GM10266 (cell line): ENCODE measurements at regions not wholly inside any gene's neighbourhood (a gene's known extent, or its start where the extent isn't known, plus 50 kb on each side); places are given as distances from the start of the nearest gene placed in this dataset.

Experiments
- DNase-seq: peaks from one replicate; pipeline ENCODE4 v3.0.0; 2012; ENCODE audit errors: extremely low spot score
- TF ChIP-seq, protein P1 (sequence below): IDR thresholded peaks from 2 replicates; pipeline ENCODE4 v1.5.1; 2012; ENCODE audit warnings: mild to moderate bottlenecking, low read depth; ENCODE audit not compliant: control insufficient read depth, insufficient read depth; ENCODE audit errors: missing control alignments

DNA sequence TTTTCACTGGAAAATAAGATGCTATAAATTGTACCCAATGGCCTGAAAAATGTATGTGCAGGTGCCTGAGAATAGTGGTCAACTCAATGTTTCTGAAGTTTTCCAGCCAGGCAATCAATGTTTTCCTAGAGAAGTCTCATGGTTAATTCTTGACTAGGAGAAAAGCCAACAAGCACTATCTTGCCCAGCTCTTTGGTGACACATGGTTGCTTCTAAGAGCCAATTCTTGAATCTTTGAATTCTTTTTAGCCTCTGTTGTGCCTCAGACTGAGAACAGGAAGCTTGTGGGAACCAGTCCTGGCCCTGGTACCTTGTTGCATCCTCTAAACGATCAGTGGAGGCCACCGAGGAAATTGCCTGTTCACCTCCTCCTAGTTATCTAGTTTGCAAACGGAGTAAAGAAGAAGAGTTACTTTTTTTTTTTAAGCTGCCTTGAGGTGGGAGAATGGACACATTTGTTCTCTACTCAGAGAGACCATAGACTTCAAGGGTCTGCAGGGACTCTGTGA, 144.0 kb upstream of the MKLN1 start:
- TF ChIP-seq, protein P1, sequence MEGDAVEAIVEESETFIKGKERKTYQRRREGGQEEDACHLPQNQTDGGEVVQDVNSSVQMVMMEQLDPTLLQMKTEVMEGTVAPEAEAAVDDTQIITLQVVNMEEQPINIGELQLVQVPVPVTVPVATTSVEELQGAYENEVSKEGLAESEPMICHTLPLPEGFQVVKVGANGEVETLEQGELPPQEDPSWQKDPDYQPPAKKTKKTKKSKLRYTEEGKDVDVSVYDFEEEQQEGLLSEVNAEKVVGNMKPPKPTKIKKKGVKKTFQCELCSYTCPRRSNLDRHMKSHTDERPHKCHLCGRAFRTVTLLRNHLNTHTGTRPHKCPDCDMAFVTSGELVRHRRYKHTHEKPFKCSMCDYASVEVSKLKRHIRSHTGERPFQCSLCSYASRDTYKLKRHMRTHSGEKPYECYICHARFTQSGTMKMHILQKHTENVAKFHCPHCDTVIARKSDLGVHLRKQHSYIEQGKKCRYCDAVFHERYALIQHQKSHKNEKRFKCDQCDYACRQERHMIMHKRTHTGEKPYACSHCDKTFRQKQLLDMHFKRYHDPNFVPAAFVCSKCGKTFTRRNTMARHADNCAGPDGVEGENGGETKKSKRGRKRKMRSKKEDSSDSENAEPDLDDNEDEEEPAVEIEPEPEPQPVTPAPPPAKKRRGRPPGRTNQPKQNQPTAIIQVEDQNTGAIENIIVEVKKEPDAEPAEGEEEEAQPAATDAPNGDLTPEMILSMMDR: no peak
- DNase-seq: no peak

DNA sequence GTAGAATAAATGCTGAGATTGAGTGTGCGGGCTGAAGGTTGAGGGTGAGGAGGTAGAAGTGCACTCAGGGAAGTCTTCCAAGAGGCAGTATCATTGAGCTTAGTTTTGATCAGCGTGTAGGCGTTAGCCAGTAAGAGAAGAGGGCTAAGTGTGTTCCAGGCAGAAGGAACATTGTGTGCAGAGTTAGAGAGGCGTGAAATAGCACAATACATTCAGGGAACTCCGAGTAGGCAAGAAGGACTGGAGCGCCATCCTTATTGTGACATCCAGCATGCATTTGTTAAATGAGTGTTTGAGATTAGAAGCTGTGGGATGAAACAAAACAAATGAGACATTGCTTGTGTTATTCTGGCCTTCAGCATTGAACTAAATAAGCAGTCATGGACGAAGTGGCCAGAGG, 140.9 kb upstream of the MKLN1 start:
- TF ChIP-seq, protein P1: no peak
- DNase-seq: no peak

DNA sequence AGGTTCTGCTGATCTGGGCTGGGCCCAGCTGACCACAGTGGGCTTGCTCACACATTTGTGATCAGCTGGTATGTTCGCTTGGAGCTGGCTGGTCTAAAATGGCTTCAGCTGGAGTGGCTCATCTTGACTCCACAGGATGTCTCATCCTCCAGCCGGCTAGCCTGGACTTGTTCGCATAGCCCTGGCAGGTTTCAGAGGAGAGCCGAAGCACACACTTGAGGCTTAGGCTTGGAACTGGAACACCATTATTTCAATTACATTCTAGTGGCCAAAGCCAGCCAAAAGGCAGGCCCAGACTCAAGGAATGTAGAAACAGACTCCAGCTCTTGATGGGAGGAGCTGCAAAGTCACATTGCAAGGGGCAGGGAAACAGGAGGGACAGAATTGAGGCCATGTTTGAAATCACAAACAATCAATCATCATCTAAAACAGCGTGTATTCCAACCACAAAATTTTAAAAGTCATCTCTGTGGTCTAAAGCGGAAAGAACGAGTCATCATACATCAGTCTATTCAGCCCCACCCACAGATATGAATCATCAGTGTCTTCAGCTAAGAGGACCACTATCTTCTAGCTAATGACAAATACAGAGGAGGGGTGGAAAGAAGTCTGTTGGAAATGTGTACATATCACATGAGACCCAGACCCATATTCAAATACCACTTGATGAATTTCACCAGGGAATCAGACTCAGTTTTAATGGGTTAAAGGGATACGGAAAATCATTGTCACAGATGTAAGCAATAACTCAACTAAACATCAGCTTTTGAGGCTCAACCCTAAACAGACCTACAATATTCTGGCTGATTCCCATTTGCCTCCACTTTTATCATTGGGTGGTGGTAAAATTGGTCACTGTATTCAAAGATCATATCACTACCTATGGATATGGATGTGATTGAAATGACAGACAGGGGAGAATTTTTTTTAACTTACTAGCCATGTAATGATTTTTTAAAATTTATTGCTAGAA, 139.0 kb upstream of the MKLN1 start:
- peak; percentile 50 for DNase-seq
- TF ChIP-seq, protein P1: no peak

DNA sequence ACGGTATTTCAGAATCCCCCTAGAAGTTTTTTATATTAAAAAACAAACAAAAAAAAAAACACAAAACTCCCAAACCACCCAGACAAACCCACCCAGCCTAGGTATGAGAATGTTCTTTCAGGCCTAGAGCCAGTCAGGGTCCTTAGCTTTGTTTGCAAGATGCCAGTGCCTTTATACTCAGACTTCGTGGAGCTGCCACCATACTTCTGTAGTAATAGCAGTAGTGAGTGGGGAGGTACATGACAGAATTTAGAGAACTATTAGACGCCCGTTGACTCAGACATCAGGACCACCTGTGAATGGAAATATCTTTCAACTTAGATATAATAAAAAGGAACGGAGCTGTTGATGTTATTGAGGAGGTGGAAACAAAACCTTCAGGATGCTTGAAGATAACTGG, 138.2 kb upstream of the MKLN1 start:
- TF ChIP-seq, protein P1: no peak
- DNase-seq: no peak

DNA sequence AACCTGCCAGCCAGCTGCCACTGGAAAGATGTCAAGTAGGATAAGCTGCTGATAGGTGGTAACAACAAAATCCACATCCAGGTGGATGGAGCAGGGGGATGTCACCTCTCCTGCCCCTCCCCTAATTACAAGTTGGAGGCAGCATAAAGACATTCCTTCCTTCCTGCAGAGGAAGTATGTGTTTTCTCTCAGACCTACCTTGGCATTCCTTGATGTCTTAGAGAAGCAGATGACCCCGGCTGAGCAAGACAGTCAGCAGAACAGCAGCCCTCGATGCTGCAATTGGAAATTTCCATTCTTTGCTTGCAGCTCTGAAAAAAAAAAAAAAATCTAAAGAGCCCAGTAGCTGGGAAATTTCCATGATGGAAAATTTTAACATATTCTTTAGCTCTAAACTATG, 137.5 kb upstream of the MKLN1 start:
- TF ChIP-seq, protein P1: no peak
- DNase-seq: no peak

DNA sequence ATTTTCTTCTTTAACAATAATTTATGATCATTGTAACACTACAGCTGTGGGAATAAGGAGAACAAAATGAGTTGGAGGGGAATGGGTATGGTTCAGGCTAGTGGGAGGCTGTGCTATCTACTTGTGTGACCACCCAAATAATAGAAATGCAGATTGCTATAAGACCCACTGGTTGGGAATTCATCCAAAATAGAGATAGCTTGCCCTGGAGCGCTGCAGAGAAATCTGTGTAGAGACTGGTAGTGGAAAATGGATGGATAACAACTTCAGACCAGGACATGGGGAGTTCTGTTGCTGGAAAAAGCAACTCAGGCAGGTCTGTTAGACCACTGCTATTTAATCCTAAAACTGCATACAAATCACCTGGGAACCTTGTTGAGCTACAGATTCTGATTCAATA, 137.1 kb upstream of the MKLN1 start:
- DNase-seq: no peak
- TF ChIP-seq, protein P1: no peak
